ENCODE measurements at regions not wholly inside any gene's neighbourhood (a gene's known extent, or its start where the extent isn't known, plus 50 kb on each side); places are given as distances from the start of the nearest gene placed in this dataset.

DNA sequence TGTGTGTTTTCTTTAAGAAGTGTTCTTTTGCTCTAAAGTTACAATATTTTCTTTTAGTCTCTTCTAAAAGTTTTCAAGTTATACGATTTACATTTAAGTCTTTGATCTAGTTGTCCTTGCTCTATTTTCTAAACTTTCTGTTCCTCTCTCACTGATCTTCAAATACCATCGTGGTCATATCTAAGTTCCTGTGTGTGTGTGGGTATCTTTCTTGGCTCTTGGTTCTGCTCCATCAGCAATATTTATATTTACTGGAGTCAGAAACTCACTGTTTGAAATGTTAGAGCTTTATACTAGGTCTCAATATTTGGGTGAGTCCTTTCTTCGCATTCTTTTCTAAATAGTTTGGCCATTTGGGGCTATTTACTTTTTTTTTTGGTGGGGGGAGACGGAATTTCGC is 77.3 kb downstream of the COPS8 start:
- Histone ChIP-seq H3K27ac (no peak overlapping the region), H3K4me1 (no peaks in the 10 kb centered on the region), H3K4me3 (no peak overlapping the region), H3K9me3 (no peaks in the 10 kb centered on the region), H3K4me2 (no peak overlapping the region)
- CTCF ChIA-PET: interaction anchor here (1.2 to 2.1 kb wide), 3 partner anchors 116 to 583 kb away, joined by 3 to 12 read pairs (median 3); no protein-coding TSS in a partner anchor
- ATAC-seq (no peak), DNase-seq (ENCODE audit: low read depth in 1 of 2, low spot score in 1 of 2) (no peak), FAIRE-seq (no peak)
- POLR2A ChIA-PET: no interaction called here
- no peak for TF ChIP-seq KDM1A (IDR thresholded peaks at IDR 0.05; ENCODE audit: low read depth)
- peak; percentile 68 for TF ChIP-seq MAFK (IDR thresholded peaks at IDR 0.05; ENCODE audit: partially characterized antibody)
- WGBS (ENCODE audit: missing lambda C conversion rate): 62% methylated on average over 5 of the region's 5 CpGs

DNA sequence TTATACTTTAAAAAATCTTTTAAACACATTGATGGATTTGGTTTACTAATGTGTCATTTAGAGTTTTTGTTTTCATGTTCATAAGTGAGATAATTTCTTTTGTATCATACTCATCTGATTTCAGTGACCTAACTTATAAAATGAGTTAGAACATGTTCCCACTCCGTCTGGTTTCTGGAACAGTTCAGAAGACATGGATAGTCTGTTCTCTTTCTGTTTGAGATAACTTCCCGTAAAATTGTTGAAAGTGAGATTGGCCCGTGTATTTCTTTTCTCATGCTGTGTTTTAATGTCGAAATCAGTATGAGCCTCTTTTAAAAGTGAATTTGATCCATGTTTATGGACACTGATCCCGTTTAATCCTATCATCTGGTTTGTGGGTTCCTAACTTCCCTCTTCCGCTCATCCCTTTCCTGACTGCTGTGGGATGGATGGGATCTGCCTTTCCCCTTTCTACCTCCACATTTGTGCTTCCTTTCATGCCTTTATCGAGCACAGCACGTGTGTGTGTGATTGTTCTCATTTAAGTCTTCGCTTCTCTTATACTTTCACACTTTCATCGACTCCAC is 78.9 kb downstream of the COPS8 start:
- Histone ChIP-seq H3K9me3 (peaks cover 13% of the 10 kb centered on the region; the same call in 2 of the 3 replicates), H3K4me1 (no peaks in the 10 kb centered on the region), H3K4me3 (no peak overlapping the region), H3K27ac (no peak overlapping the region), H3K4me2 (no peak overlapping the region)
- DNase-seq (ENCODE audit: low read depth in 1 of 2, low spot score in 1 of 2) (no peak), ATAC-seq (no peak), FAIRE-seq (no peak)
- no peak for TF ChIP-seq EHMT2 (IDR thresholded peaks at IDR 0.05; ENCODE audit: low read depth)
- TF ChIP-seq, protein P1, sequence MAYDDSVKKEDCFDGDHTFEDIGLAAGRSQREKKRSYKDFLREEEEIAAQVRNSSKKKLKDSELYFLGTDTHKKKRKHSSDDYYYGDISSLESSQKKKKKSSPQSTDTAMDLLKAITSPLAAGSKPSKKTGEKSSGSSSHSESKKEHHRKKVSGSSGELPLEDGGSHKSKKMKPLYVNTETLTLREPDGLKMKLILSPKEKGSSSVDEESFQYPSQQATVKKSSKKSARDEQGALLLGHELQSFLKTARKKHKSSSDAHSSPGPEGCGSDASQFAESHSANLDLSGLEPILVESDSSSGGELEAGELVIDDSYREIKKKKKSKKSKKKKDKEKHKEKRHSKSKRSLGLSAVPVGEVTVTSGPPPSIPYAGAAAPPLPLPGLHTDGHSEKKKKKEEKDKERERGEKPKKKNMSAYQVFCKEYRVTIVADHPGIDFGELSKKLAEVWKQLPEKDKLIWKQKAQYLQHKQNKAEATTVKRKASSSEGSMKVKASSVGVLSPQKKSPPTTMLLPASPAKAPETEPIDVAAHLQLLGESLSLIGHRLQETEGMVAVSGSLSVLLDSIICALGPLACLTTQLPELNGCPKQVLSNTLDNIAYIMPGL (CRISPR knock-in tag; IDR thresholded peaks at IDR 0.05; ENCODE audit: borderline replicate concordance): no peak
- TF ChIP-seq RARB (CRISPR knock-in tag; IDR thresholded peaks at IDR 0.05): no peak
- TF ChIP-seq RAD21 (conservative IDR thresholded peaks at IDR 0.05 in 1 of 2, IDR thresholded peaks at IDR 0.05 in 1 of 2): no peak
- TF ChIP-seq HDAC2 (IDR thresholded peaks at IDR 0.05): no peak
- no peak for TF ChIP-seq RFX5 (IDR thresholded peaks at IDR 0.05)
- no peak for TF ChIP-seq ZSCAN20 (CRISPR knock-in tag; IDR thresholded peaks at IDR 0.05)
- no peak for TF ChIP-seq POLR2A (IDR thresholded peaks at IDR 0.05; ENCODE audit: low read length)
- TF ChIP-seq FOSB (CRISPR knock-in tag; IDR thresholded peaks at IDR 0.05): no peak
- CTCF ChIA-PET: interaction anchor here (1.0 to 5.0 kb wide), 12 partner anchors 11 to 408 kb away, joined by 3 to 32 read pairs (median 8); partner anchors contain the start of gene PRLH
- 59% methylated on average over 10 of the region's 10 CpGs for WGBS (ENCODE audit: missing lambda C conversion rate)
- POLR2A ChIA-PET: no interaction called here

DNA sequence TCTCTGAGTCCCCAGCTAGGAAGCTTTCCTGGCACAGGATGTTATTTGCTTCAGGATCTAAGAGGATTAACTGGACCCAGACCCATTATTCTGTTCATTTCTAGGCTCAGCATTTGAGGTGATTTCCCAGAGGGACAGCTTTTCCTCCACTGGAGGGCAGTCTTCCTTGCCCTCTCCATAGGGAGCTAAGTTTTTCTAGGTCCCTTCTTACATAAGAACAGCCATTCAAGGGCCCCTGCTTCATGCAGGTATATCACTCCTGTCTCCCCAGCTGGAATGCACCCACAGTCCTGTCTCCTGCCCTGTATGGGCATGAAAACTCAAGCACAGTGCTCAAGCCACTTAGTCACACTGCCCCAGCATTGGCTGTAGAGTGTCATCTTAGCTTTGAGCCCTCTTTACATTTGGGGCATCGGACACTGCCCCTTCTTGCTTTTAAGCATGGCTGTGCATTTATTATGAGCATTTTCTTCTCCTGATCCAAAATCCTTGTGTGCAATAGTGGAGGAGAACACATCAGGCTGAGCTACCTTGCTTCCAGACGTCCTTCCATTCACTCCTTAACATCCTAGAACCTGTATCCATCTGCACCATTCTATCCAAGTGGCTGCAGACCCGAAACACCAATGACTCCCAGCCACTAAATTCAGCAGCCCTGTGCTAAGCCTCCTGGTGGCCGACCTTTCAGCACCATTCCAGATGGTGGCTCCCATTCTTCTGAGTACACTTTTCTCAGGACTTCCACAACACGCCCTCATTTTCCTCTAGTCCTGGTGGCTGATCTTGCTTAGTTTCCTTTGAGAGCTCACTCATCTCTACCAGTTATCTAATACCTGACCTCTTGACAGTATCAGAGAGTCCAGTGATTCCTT is 80.0 kb downstream of the COPS8 start:
- 55% methylated on average over 5 of the region's 5 CpGs for WGBS (ENCODE audit: missing lambda C conversion rate)
- Histone ChIP-seq H3K4me1 (no peaks in the 10 kb centered on the region), H3K4me3 (no peak overlapping the region), H3K4me2 (no peak overlapping the region), H3K27ac (no peak overlapping the region; a peak in 1 of 6 replicates), H3K9me3 (peaks cover 14% of the 10 kb centered on the region; the same call in 2 of the 3 replicates)
- CTCF ChIA-PET: interaction anchor here (0.9 to 5.0 kb wide), 23 partner anchors 9 to 407 kb away, joined by 3 to 32 read pairs (median 5); partner anchors contain the start of gene PRLH
- peak; percentile 38 to 63; a peak in 4 of 5 replicates for TF ChIP-seq RAD21 (conservative IDR thresholded peaks at IDR 0.05 in 1 of 2, IDR thresholded peaks at IDR 0.05 in 1 of 2)
- TF ChIP-seq, protein P2, sequence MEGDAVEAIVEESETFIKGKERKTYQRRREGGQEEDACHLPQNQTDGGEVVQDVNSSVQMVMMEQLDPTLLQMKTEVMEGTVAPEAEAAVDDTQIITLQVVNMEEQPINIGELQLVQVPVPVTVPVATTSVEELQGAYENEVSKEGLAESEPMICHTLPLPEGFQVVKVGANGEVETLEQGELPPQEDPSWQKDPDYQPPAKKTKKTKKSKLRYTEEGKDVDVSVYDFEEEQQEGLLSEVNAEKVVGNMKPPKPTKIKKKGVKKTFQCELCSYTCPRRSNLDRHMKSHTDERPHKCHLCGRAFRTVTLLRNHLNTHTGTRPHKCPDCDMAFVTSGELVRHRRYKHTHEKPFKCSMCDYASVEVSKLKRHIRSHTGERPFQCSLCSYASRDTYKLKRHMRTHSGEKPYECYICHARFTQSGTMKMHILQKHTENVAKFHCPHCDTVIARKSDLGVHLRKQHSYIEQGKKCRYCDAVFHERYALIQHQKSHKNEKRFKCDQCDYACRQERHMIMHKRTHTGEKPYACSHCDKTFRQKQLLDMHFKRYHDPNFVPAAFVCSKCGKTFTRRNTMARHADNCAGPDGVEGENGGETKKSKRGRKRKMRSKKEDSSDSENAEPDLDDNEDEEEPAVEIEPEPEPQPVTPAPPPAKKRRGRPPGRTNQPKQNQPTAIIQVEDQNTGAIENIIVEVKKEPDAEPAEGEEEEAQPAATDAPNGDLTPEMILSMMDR (IDR thresholded peaks at IDR 0.05): peak; percentile 52
- TF ChIP-seq HEYL (CRISPR knock-in tag; IDR thresholded peaks at IDR 0.05): no peak
- TF ChIP-seq SMC3 (IDR thresholded peaks at IDR 0.05): peak; percentile 44
- TF ChIP-seq CBX2 (IDR thresholded peaks at IDR 0.05; ENCODE audit: borderline replicate concordance, low read depth): no peak
- ATAC-seq (peak; percentile 68 to 80; a peak in 5 of 6 replicates), DNase-seq (ENCODE audit: low read depth in 1 of 2, low spot score in 1 of 2) (peak in 1 of 2 experiments; percentile 35), FAIRE-seq (no peak)
- POLR2A ChIA-PET: no interaction called here

Measured in A549 (cell line).